PC-9 (cell line): ENCODE measurements at regions not wholly inside any gene's neighbourhood (a gene's known extent, or its start where the extent isn't known, plus 50 kb on each side); places are given as distances from the start of the nearest gene placed in this dataset.

Source experiments
- CTCF ChIP-seq: fragments of 200-600 bp; sonication (generic); conservative IDR thresholded peaks from 2 replicates; pipeline ENCODE4 v1.6.1; 2017; ENCODE audit warnings: mixed run types, antibody characterized with exemption, mild to moderate bottlenecking, moderate library complexity
- EZH2 ChIP-seq: fragments of 200-600 bp; sonication (generic); IDR thresholded peaks from 2 replicates; pipeline ENCODE4 v1.8.0; 2017; ENCODE audit warnings: antibody characterized with exemption, low read depth

DNA sequence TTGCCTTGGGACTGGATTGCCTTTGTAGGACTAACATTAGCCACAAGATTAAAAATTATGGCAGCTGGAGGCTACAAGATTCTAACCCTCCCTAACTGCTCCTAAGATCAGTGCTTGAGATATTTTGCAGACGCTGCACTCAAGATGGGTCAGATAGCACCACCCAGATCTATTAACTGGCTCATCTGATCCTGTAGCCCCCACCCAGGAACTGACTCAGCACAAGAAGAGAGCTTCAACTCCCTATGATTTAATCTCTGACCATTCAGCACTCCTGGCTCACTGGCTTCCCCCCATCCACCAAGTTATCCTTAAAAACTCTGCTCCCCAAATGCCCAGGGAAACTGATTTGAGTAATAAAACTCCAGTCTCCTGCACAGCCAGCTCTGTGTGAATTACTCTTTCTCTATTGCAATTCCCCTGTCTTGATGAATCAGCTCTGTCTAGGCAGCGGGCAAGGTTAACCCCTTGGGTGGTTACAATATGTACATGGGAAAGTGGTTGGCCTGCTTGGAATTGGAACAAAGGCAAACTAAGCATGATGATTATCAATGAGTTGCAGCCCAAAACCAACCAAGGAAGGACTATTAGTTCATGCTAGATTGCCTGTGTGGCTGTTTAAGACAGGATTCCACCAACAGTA lies 111.3 kb downstream of the OR2B2 start:
- no peak for TF ChIP-seq CTCF
- no peak for TF ChIP-seq EZH2
